RPMI8226 (cell line): ENCODE measurements at regions not wholly inside any gene's neighbourhood (a gene's known extent, or its start where the extent isn't known, plus 50 kb on each side); places are given as distances from the start of the nearest gene placed in this dataset.
"Not testable (repeated sequence)": the region's sequence is repeated elsewhere in the genome, so short reads cannot be mapped to it uniquely, and the experiment has no call there.

Experiments
- DNase-seq: peaks from one replicate; pipeline ENCODE4 v3.0.0-alpha.2; 2015

DNA sequence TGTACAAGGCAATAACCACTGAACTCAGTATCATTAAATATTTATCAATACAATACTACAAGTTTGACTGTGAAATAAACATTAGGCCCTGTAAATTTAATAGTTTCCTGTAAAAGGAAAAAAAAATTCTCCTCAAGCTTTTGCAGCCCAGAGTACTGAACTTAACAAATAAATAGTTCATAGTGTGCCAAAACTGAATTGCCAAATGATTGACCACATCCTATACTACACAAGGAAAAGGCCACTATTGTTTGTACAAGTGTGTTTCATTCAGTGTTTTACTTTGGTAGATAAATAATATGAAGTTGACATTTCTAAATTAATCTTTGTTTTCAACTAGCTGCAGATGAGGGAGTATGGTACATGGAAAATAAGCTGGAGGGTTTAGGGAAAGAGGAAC is 379.6 kb downstream of the FLRT2 start:
- DNase-seq: no peak

DNA sequence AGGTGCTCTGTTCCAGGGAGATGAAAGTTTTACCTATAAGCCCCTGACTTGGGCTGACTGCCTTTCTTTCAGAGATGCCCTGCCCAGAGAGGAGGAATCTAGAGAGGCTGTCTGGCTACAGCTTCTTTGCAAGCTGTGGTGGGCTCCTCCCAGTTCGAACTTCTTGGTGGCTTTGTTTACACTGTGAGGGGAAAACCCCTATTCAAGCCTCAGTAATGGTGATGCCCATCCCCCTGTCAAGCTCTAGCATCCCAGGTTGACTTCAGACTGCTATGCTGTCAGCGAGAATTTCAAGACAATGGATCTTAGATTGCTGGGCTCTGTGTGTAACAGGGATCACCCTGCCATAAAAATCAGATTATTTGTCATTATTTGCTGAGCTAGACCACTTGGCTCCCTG is 377.6 kb downstream of the FLRT2 start:
- DNase-seq: no peak

DNA sequence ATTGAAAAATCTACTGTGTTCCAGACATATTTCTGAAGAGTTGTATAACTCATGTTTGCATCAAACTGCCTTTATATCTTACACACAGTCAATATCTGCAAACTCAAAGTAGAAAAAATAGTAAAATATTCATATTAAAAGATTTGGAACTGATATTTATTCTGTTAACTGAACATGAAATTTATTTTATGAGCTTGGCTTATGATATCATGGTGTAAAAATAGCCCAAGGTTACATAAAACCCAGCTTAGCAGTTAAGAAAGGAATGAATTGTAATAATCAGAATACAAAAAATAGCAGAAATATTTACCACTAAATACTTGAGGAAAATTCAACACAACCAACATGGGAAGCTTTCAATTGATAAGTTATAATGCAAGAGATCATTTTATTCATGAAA is 367.9 kb downstream of the FLRT2 start:
- no peak for DNase-seq

DNA sequence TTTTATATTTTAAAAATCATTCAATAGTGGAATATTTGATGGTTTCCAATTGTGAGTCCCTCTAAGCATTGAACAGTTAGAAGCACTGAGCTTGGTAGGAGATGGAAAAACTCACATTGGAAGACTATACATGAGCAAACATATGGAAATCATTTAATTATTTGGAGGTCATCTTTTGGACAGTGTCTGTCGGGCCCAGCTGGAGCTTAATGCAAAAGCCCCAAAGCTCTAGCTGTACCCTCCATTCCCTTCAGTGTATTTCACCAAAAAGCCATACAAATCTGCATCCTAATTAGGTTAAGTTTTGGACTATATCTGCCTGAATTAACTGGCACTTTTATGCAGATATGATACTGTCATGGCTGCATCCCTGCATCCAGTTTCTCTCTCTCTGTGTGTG is 365.7 kb downstream of the FLRT2 start:
- DNase-seq: no peak

DNA sequence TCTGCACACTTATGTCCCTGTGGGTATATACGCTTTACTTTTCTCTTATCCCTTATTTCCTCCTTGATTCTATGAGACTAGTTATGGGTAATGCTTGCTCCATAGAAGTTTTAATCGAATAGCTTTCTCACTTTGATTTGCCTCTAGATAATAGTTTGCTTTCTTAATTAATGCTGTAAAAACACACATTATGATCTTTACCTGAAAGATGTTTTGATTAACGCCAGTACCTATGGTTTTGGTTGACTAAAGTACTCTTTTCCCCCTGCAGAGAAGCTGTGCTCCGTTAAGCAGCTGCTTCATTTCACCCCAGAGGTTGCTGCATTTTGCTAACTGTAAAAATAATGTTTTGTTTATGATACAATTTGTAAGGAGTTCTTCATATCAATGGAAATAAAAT is 362.3 kb downstream of the FLRT2 start:
- DNase-seq: no peak

DNA sequence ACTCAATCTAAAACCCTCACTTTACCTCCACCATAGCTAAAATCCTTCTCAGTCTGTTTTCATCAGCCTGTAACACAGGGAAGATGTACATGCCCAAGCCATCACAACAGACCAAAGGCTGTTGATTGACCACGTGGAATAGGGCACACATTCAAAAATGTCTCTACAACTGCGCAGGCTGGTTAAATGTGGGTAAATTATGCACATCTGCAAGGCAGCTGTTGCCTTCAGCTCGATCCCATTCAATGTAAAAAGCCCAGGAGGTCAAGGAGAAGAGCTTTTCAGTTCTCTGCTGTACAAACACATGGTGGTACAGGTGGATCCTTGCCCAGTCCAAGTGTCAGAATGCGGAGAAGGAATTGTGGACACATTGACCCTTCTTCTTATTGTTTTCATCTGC is 354.0 kb downstream of the FLRT2 start:
- no peak for DNase-seq

DNA sequence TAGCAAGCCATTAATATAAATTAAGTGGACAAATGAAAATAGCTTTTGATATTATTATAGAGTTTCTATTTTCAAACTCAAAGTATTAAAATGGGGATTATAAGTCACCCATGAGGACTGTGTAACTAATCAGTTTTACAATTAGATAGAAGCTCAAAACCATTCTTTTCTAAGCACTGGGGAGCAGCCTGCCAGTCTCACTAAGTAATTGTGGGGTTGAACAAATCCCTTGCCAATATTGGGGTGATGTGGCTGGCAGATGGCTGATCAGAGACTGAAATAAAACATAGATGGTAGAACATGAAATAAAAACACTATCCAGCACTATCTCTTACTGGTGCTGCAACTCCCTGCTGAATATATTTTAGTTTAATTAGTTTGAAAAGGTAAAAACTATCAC is 353.2 kb downstream of the FLRT2 start:
- DNase-seq: no peak

DNA sequence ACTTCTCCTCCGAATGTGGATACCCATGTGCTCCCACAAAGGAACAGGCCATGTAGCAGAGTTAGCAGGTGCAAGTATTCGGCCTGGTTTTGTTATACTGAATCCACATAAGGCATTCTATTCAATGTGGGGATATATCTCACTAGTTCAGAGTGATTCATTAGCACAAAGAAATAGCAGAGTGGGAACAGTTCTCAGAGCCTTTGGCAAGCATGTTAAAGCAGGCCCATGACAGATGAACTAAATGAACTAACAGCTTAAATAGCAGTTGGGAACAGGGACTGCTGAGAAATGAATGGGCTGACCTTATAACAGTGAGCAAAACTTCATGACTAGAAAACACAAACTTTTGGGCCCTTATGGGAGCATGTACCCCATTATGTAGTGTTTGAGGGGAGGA is 352.0 kb downstream of the FLRT2 start:
- DNase-seq: no peak

DNA sequence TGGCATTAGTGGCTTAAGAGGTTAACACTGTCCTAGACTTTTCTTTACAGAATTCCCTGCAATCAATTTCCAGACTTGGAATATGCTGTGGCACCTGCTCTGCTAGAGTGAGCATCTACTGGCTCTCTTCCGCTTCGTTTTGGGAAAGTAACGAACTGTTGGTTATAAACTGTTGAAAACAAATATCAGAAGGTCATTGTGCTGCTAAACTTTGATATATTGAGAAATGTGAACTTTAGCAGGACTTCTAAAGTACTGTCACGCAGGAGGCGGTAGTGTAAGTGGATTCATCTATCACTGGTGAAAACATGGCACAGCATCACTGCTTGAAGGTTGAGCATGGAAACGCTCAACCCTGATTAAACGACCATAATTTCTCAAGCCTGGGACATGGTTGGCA is 348.9 kb downstream of the FLRT2 start:
- no peak for DNase-seq

DNA sequence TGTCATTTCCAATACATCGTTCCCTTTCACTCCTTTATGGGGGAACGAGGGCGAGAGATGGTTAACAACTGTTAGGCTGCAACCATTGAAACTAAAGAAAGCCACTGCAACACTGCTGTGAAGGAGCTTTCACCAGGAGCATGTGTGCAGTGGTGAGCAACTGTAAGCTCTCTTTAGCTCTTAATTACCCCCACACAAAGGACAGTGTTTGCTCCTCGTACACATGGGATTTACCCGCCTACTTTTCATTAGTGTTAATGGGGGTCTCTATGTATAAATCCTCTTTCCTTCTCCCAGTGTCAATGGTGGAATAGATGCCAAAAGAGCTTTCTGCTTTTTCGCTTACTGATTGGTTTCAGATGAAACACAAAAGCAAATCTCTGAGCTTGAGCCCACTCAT is 343.1 kb downstream of the FLRT2 start:
- no peak for DNase-seq

DNA sequence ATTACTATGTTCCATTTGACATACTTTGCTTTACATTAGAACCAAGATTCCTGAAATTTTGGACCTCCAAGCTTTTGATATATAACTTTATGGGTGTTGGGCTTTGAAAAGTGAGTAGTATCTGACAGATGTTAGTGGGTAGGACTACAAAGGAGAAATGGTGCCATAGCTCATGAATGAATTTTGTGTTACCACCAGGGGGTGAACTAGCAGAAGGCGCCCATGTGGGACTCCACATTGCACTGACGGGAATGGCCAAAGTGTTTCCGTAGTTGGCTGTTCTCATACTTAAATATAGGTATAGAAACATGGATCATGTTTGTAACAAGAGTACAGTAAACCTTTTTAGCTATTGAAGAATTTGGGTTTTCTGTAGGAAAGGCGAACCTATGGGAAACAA is 337.5 kb downstream of the FLRT2 start:
- peak; percentile 32 for DNase-seq

DNA sequence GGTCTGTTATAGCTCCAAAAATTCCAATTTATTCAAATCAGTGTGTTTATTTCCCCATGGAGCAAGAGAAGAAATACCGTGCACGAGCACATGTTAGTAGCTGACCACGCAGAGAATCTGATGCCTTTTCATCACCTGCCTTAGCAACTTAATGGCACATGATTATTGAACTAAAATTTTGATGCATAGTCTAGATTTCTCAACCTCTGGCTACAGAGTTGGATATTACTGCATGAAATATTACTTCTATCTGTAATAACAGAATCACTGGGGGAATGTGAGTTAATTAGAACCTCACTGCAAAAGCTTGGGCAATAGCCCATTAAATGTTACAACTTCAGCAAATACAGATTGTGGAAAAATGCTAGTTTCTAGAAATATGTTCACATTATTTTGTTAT is 335.8 kb downstream of the FLRT2 start:
- no peak for DNase-seq

DNA sequence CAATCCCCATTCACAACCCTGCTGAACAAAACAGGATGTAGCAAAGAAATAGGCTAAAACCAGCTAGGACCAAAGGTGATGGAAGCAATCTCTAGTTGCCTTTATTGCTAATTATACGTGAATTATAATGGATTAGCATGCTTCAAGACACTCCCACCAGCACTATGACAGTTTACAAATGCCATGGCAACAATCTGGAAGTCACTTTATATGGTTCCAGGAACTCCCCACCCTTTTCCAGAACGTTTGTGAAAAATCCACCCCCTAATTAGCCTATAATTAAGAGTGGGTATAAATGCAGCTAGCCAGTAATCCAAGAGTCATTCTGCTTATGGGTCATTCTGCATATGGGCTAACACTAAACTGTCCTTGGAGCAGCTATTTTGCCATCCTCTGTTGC is 328.7 kb downstream of the FLRT2 start:
- DNase-seq: no peak

DNA sequence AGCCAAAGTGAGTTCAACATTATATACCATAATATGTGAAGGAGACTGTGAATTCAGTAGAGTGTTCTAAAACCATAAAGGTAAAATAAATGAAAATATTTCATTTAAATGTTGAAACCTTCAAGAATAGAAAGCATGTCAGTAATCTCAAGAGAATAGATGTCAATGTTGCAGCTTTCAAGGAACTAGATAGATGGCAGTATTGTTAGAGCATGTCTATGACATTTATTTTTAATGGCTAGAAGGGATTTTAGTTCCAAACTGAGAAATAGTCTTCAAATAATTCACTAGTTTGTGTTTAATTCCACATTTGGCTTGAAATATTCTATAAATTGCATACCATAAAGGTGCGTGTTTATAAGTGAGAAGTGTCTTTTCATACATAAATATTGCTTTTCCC is 326.5 kb downstream of the FLRT2 start:
- DNase-seq: no peak

DNA sequence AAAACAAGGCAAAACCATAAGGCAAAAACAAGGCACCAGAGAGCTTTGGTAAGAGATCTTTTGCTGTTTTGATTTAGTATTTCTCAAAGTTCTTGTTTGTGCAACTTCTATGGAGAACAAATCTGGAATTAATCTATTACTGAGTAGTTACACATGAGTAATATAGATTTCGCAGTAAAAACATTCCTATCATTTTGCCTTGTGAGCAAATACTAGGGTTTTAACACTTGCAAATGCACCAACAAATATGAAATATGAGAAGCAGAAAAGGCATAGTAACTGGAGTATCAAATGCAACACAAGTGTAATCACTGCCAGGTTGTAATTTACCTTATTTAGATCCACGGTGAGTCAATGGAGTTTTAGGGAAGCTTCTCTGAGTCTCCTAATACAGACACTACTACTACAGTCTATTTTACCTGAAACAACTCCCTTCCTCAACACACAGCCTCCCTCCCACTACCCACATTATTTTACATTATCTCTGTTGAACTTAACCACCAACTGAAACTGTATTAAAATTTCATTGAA is 324.1 kb downstream of the FLRT2 start:
- no peak for DNase-seq

DNA sequence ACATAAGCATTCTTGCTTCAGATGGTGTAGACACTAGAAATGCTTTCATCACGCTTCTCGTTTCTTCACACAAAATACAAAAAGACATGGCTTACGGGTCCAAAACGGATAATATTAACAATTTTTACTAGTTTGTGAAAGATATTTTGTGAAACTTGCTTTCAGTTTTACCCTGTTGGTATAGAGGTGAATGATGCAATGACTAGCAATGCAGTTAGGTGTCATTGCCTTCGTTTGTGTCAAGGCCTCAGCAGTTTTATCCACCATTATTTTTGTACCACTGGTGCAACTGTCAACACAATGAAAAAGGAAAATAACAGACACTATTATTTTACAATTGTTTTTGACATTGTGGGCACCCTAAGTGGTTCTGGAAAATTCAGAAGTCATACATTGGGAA is 323.0 kb downstream of the FLRT2 start:
- no peak for DNase-seq

DNA sequence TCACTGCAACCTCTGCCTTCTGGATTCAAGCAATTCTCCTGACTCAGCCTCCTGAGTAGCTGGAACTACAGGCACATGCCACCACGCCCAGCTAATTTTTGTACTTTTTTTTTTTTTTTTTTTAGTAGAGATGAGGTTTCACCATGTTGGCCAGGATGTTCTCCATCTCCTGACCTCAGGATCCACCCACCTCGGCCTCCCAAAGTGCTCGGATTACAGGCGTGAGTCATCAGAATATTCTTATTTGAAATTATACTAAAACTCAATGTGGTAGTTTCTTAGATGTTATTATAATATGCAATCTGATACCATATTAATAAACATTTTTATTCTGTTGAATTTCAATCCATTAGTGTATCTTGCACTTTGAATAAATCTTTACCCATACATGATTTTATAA is 322.2 kb downstream of the FLRT2 start:
- DNase-seq: not testable (repeated sequence)

DNA sequence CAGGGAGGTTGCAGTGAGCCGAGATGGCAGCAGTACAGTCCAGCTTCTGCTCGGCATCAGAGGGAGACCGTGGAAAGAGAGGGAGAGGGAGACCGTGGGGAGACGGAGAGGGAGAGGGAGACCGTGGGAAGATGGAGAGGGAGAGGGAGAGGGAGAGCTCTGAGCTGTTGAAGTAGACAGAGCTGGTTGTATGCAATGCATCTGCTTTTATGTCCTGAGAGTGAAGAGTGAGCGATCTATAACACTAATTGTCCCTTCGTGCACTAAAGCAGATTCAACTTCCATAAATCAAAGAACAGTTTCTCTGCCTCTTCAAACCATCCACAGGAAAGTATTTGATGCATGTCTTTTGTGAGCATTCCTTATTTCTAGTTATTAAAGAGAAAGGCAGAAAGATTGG is 300.6 kb downstream of the FLRT2 start:
- not testable (repeated sequence) for DNase-seq

DNA sequence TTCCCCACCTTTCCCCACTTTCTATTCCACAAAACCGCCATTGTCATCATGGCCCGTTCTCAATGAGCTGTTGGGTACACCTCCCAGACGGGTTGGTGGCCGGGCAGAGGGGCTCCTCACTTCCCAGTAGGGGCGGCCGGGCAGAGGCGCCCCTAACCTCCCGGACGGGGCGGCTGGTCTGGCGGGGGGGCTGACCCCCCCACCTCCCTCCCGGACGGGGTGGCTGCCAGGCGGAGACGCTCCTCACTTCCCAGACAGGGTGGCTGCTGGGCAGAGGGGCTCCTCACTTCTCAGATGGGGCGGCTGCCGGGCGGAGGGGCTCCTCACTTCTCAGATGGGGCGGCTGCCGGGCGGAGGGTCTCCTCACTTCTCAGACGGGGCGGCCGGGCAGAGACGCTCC is 299.7 kb downstream of the FLRT2 start:
- not testable (repeated sequence) for DNase-seq

DNA sequence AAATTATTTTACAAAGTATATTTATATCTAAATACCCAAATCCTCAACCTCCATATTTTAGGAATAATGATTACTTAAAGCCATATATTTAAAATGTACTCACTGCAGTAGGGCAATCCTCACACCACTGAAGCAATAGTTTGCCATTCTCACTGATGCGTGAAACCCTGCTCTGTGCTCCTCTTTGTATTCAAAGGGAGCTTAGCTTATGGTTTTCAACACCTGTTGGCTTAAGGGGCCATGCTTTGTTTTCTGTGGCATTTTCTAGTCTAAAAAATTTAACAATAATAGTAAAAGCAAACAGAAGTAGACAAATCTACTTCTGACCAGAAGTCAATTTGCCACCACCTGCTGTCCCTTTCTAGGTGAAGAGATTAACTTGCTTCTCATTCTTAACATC is 294.6 kb downstream of the FLRT2 start:
- DNase-seq: no peak

DNA sequence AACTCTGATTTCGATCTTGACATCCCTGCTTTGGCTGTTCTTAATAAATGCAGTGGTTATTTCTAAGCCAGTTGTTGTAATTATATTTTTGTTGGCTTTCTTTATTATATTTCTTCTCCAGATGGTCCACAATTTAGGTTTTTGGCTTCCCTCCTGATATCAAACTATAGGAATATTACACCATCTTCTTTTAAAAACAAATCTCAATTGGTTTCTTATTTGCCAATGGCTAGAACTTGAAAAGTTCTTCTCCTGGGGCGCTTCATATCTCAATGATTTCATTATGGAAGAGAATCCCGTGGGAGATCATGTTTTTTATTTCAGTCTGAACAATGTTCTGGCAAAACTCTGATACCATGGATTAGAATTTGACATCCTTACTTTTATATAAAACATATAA is 292.3 kb downstream of the FLRT2 start:
- DNase-seq: no peak

DNA sequence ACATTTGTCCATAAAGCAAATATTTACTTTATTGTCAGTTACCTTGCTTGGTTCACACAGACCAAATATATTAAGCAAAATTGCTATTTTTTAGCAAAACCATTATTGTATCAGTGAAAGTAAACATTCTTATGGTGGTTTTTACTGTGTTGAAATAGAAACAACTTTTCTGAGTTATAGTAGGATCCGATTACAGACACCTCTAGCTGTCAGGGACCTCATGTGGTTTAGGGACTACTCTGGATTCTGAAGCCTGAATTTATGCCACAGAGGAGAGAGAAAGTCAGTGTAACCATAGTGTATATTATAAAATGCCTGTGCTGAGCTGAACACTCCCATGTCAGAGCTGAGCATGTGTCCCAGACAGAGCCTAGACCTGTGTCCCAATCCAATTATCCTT is 287.5 kb downstream of the FLRT2 start:
- no peak for DNase-seq

DNA sequence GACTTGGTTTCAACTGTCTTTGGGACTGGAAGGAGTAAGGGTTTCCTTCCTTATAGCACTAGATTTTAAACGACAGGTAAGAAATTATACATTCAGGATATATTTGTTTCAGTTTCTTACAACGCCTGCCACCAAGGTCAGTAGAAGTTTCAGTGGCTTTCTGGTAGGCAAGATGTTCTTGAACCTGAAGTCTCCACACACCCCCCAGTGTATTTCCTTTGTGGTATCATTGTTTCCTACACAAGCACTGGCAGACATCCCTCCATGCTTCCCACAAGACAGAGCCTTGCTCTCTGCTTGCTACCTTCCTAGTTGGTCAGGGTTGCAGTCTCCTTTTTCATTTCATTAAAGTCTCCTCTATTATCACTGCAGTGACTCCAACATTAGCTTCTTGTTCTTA is 283.1 kb downstream of the FLRT2 start:
- no peak for DNase-seq

DNA sequence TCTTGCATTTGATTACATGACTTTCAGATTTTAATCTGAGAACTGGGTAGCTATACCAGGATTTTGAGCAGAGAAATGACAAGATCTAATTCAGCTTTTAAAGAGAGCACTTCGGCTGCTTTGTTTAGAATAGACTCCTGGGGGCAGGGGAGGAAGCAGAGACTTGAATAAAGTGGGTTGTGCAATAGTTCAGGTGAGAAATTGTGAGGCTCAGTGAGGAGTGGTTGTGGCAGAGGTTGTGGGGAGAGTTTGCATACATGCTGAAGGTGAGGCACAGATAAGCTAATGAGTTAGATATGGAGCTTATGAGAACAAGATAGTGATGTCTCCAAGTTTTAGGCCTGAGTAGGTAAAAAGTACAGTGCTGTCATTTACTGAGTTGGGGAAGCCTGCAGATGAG is 281.4 kb downstream of the FLRT2 start:
- DNase-seq: no peak

DNA sequence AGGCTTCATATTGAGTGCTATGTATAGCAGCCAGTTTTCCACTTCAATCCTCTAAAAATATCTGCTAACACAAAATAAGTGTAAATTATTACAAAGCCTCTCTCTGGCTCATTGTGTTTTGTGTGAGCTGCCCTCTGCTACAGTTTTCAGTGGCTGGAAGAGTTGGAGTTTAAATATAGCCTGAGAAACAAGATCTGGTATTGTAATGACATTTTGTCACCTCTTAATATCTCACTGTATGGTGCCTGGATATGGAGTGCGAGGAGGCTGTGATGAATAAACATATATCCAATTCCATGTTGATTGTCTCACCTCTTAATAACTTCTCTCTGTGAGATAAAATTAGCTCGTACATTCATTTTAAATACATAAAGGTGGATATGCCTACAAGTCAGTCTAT is 269.7 kb downstream of the FLRT2 start:
- no peak for DNase-seq

DNA sequence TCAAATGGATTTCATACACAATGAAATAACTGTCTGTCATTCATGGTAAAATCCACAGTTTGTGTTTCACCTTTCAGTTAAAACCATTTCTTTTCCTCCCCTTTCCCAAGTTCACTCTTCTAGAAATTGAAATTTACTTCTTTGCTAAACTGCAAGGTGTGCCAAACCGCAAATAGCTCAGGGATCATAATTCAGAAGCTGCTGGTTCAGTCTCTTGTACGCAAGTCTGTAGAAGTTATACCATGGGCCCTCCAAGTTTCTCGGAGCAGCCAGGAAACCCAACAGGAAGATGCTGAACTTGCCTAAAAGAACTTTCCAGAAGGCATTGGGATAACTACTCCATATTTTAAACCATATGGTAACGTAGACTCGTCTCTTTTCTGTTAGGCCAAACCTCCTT is 268.9 kb downstream of the FLRT2 start:
- DNase-seq: no peak
